ENCODE measurements at regions not wholly inside any gene's neighbourhood (a gene's known extent, or its start where the extent isn't known, plus 50 kb on each side); places are given as distances from the start of the nearest gene placed in this dataset.

GRCh38 chr20:17810847-17811627 is 111.3 kb downstream of the BANF2 start:
- no peak for DNase-seq

- DNase-seq: no peak
Measured at GRCh38 chr20:17810062-17810631, 110.4 kb downstream of the BANF2 start.

- DNase-seq: no peak
Measured at GRCh38 chr20:17809362-17810061, 109.7 kb downstream of the BANF2 start.

- no peak for DNase-seq
Measured at GRCh38 chr20:17808782-17809181, 109.0 kb downstream of the BANF2 start.

GRCh38 chr20:17808357-17808756 is 108.6 kb downstream of the BANF2 start:
- no peak for DNase-seq

GRCh38 chr20:17807651-17808050 is 107.9 kb downstream of the BANF2 start:
- no peak for DNase-seq

GRCh38 chr20:17806739-17807441 is 107.1 kb downstream of the BANF2 start:
- no peak for DNase-seq

GRCh38 chr20:17806107-17806506 is 106.3 kb downstream of the BANF2 start:
- no peak for DNase-seq

GRCh38 chr20:17803765-17804164 is 104.0 kb downstream of the BANF2 start:
- no peak for DNase-seq

GRCh38 chr20:17799575-17800227 is 99.9 kb downstream of the BANF2 start:
- no peak for DNase-seq

- no peak for DNase-seq
Measured at GRCh38 chr20:17798601-17799000, 98.8 kb downstream of the BANF2 start.

- DNase-seq: no peak
Measured at GRCh38 chr20:17797579-17797978, 97.8 kb downstream of the BANF2 start.

- DNase-seq: no peak
Measured at GRCh38 chr20:17797161-17797560, 97.4 kb downstream of the BANF2 start.

- DNase-seq: no peak
Measured at GRCh38 chr20:17796091-17796563, 96.4 kb downstream of the BANF2 start.

GRCh38 chr20:17795501-17796071 is 95.8 kb downstream of the BANF2 start:
- DNase-seq: no peak

GRCh38 chr20:17795003-17795402 is 95.2 kb downstream of the BANF2 start:
- no peak for DNase-seq

- DNase-seq: no peak
Measured at GRCh38 chr20:17794400-17794799, 94.6 kb downstream of the BANF2 start.

GRCh38 chr20:17793986-17794385 is 94.2 kb downstream of the BANF2 start:
- DNase-seq: no peak

GRCh38 chr20:17790296-17790695 is 90.5 kb downstream of the BANF2 start:
- no peak for DNase-seq

- DNase-seq: no peak
Measured at GRCh38 chr20:17787816-17788215, 88.0 kb downstream of the BANF2 start.

- no peak for DNase-seq
Measured at GRCh38 chr20:17786221-17786718, 86.5 kb downstream of the BANF2 start.
